Loucy (cell line): ENCODE measurements at regions not wholly inside any gene's neighbourhood (a gene's known extent, or its start where the extent isn't known, plus 50 kb on each side); places are given as distances from the start of the nearest gene placed in this dataset.

Experiments
- H2AFZ ChIP-seq: fragments of 200-600 bp; sonication (generic); 2 replicates; pipeline ENCODE4 v1.6.0; 2016; ENCODE audit warnings: antibody characterized with exemption, mild to moderate bottlenecking, low read length, moderate library complexity
- H3F3A ChIP-seq: fragments of 200-600 bp; 2 replicates; pipeline ENCODE4 v1.6.0; 2016; ENCODE audit warnings: antibody characterized with exemption, low read depth, mild to moderate bottlenecking
- H3K27me3 ChIP-seq: fragments of 200-600 bp; sonication (generic); 2 replicates; pipeline ENCODE4 v1.6.1; 2014; ENCODE audit warnings: low read length, mild to moderate bottlenecking; ENCODE audit not compliant: insufficient read depth, poor library complexity, severe bottlenecking
- H3K36me3 ChIP-seq: fragments of 200-600 bp; sonication (generic); 2 replicates; pipeline ENCODE4 v1.6.1; 2016; ENCODE audit warnings: low read length; ENCODE audit not compliant: insufficient read depth
- H3K4me1 ChIP-seq: fragments of 200-600 bp; sonication (generic); 2 replicates; pipeline ENCODE4 v1.5.1; 2014; ENCODE audit warnings: low read length, mild to moderate bottlenecking; ENCODE audit not compliant: insufficient read depth, poor library complexity, severe bottlenecking
- H3K4me2 ChIP-seq: fragments of 200-600 bp; sonication (generic); 2 replicates; pipeline ENCODE4 v1.6.0; 2014; ENCODE audit warnings: antibody characterized with exemption, low read length, low read depth, mild to moderate bottlenecking; ENCODE audit not compliant: poor library complexity, severe bottlenecking
- H3K4me3 ChIP-seq: fragments of 200-600 bp; sonication (generic); 2 replicates; pipeline ENCODE4 v1.5.1; 2014; ENCODE audit warnings: low read length, mild to moderate bottlenecking, mixed read lengths; ENCODE audit not compliant: poor library complexity, severe bottlenecking
- H3K79me2 ChIP-seq: fragments of 200-600 bp; sonication (generic); 2 replicates; pipeline ENCODE4 v1.6.1; 2014; ENCODE audit warnings: low read length; ENCODE audit not compliant: insufficient read depth
- H3K9ac ChIP-seq: fragments of 200-600 bp; sonication (generic); 2 replicates; pipeline ENCODE4 v1.6.0; 2014; ENCODE audit warnings: mild to moderate bottlenecking, low read depth, low read length, moderate library complexity; ENCODE audit not compliant: poor library complexity, severe bottlenecking
- H3K9me2 ChIP-seq: fragments of 200-600 bp; sonication (generic); replicated peaks from 2 replicates; pipeline ENCODE4 v1.6.1; 2016; ENCODE audit warnings: low read depth, low read length, mixed read lengths
- H3K9me3 ChIP-seq: fragments of 200-600 bp; sonication (generic); 2 replicates; pipeline ENCODE4 v1.6.1; 2014; ENCODE audit warnings: mild to moderate bottlenecking, antibody characterized with exemption, low read length, low read depth; ENCODE audit not compliant: insufficient read depth
- H4K20me1 ChIP-seq: fragments of 200-600 bp; sonication (generic); 2 replicates; pipeline ENCODE4 v1.6.0; 2014; ENCODE audit warnings: antibody characterized with exemption, low read length, mild to moderate bottlenecking; ENCODE audit not compliant: insufficient read depth, poor library complexity, severe bottlenecking
- EZH2phosphoT487 ChIP-seq: fragments of 200-600 bp; IDR thresholded peaks from 2 replicates; pipeline ENCODE4 v1.6.1; 2018; ENCODE audit warnings: antibody characterized with exemption, mild to moderate bottlenecking, moderate library complexity, borderline replicate concordance
- TF ChIP-seq, protein P1 (sequence below): fragments of 200-600 bp; sonication (generic); conservative IDR thresholded peaks from 2 replicates; pipeline ENCODE4 v1.5.1; 2014; ENCODE audit warnings: mild to moderate bottlenecking, antibody characterized with exemption, low read length

DNA sequence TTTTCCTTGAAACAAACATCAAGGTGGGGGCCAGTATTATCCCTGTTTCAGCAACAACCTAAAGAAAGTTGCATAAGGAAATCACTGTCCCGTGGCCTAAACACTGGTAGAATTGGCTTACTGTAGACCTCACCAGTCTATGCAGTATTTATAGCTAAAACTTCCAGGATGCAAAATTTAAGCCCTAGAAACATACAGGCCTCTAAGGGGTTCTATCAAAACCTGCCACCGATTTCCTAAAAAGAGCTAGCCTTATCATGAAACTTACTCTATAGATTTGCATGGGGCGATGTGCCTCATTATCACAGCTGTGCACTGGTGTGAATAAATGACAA lies 84.3 kb upstream of the FOXQ1 start:
- no peaks in the 10 kb centered on the region for H3K9me3 ChIP-seq
- H3K79me2 ChIP-seq, result no peaks in the 10 kb centered on the region
- H3K9ac ChIP-seq, result no peak overlapping the region
- H3K4me2 ChIP-seq, result no peak overlapping the region
- TF ChIP-seq, protein P1, sequence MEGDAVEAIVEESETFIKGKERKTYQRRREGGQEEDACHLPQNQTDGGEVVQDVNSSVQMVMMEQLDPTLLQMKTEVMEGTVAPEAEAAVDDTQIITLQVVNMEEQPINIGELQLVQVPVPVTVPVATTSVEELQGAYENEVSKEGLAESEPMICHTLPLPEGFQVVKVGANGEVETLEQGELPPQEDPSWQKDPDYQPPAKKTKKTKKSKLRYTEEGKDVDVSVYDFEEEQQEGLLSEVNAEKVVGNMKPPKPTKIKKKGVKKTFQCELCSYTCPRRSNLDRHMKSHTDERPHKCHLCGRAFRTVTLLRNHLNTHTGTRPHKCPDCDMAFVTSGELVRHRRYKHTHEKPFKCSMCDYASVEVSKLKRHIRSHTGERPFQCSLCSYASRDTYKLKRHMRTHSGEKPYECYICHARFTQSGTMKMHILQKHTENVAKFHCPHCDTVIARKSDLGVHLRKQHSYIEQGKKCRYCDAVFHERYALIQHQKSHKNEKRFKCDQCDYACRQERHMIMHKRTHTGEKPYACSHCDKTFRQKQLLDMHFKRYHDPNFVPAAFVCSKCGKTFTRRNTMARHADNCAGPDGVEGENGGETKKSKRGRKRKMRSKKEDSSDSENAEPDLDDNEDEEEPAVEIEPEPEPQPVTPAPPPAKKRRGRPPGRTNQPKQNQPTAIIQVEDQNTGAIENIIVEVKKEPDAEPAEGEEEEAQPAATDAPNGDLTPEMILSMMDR, result no peak
- TF ChIP-seq EZH2phosphoT487, result no peak
- no peaks in the 10 kb centered on the region for H4K20me1 ChIP-seq
- no peak overlapping the region for H2AFZ ChIP-seq
- no peaks in the 10 kb centered on the region for H3F3A ChIP-seq
- no peaks in the 10 kb centered on the region for H3K36me3 ChIP-seq
- H3K4me3 ChIP-seq, result no peak overlapping the region
- no peaks in the 10 kb centered on the region for H3K27me3 ChIP-seq
- H3K9me2 ChIP-seq, result no peaks in the 10 kb centered on the region
- H3K4me1 ChIP-seq, result no peaks in the 10 kb centered on the region

DNA sequence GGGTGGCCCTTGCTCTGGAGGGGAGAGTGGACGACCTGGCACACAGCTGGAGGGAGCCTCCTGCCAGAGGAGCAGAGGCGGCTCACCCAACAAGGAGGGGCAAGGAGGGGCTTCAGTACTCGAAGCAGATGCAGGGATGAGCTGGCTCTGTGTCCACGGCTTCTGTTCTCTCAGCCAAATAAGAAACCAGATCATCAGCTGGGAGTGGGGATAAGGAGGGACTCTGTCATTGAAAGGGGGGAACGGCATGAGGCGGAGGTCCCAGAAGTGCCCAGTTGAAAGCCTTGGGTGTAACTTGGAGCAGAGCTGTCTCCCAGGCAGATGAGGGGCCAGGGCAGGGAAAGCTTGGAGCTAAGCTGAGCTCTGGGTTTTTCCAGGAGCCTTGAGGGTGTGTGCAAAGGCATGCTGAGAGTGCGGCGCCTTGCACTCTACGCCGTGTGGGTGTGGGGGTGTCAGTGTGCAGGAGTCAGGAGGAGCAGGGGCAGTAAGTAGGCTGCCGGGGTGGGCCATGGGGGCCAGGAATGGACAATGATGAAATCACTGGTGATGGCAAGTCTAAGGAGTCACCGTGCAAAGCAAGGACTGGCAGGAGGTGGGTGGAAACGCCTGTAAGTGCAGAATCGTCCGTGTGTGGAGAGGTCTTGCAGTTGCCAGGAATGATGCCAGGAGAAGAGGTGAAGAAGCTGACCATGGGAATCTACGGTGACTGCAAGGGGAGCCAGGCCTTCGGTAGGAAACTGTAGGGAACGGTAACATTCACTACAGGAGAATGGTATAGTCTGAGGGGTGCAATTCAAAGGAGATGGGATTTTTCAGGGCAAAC lies 85.4 kb upstream of the FOXQ1 start:
- Histone ChIP-seq H3K36me3 (no peaks in the 10 kb centered on the region), H3F3A (no peaks in the 10 kb centered on the region), H4K20me1 (no peaks in the 10 kb centered on the region), H3K9me2 (no peaks in the 10 kb centered on the region), H2AFZ (no peak overlapping the region), H3K9me3 (no peaks in the 10 kb centered on the region), H3K79me2 (no peaks in the 10 kb centered on the region), H3K4me2 (no peak overlapping the region), H3K9ac (no peak overlapping the region), H3K27me3 (no peaks in the 10 kb centered on the region), H3K4me1 (no peaks in the 10 kb centered on the region), H3K4me3 (no peak overlapping the region)
- no peak for TF ChIP-seq EZH2phosphoT487
- TF ChIP-seq, protein P1, result no peak

DNA sequence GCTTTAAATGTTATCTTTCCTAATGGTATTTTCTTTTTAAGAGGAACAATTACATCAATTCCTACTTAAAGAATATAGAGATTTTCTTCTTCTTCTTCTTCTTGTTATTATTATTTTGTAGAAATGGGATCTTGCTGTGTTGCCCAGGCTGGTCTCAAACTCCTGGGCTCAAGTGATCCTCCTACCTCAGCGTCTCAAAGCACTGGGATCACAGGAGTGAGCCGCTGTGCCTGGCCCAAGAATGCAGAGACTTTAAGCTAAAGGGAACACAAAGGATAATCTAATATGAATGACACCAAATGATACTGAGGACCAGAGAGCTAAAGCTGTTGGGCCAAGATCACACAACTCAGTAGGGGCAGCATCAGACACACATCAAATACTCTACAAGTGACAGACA lies 87.4 kb upstream of the FOXQ1 start:
- H2AFZ ChIP-seq, result no peak overlapping the region
- no peaks in the 10 kb centered on the region for H3K79me2 ChIP-seq

More for the DNA sequence above, 87.4 kb upstream of the FOXQ1 start:
- no peaks in the 10 kb centered on the region for H3F3A ChIP-seq
- no peaks in the 10 kb centered on the region for H3K9me2 ChIP-seq
- no peaks in the 10 kb centered on the region for H3K4me1 ChIP-seq
- no peaks in the 10 kb centered on the region for H3K36me3 ChIP-seq
- H3K9me3 ChIP-seq, result no peaks in the 10 kb centered on the region
- TF ChIP-seq EZH2phosphoT487, result no peak
- TF ChIP-seq, protein P1, result no peak
- no peak overlapping the region for H3K4me2 ChIP-seq
- no peaks in the 10 kb centered on the region for H4K20me1 ChIP-seq
- no peaks in the 10 kb centered on the region for H3K27me3 ChIP-seq
- H3K4me3 ChIP-seq, result no peak overlapping the region
- no peak overlapping the region for H3K9ac ChIP-seq
